H4 (cell line): ENCODE measurements at regions not wholly inside any gene's neighbourhood (a gene's known extent, or its start where the extent isn't known, plus 50 kb on each side); places are given as distances from the start of the nearest gene placed in this dataset.
"Not testable (repeated sequence)": the region's sequence is repeated elsewhere in the genome, so short reads cannot be mapped to it uniquely, and the experiment has no call there.

Source experiments
- DNase-seq: peaks from one replicate; pipeline ENCODE4 v3.0.0-alpha.2; 2015; ENCODE audit warnings: low spot score

DNA sequence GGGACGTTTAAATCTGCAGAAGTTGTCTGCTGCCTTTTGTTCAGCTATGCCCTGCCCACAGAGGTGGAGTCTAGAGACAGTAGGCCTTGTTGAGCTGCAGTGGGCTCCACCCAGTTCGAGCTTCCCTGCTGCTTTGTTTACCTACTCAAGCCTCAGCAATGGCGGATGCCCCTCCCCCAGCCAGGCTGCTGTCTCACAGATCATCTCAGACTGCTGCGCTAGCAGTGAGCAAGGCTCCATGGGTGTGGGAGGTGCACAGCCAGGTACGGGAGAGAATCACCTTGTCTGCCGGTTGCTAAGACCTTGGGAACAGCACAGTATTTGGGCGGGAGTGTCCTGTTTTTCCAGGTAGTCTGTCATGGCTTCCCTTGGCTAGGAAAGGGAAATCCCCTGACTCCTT lies 114.3 kb upstream of the PALM2AKAP2 start:
- not testable (repeated sequence) for DNase-seq

DNA sequence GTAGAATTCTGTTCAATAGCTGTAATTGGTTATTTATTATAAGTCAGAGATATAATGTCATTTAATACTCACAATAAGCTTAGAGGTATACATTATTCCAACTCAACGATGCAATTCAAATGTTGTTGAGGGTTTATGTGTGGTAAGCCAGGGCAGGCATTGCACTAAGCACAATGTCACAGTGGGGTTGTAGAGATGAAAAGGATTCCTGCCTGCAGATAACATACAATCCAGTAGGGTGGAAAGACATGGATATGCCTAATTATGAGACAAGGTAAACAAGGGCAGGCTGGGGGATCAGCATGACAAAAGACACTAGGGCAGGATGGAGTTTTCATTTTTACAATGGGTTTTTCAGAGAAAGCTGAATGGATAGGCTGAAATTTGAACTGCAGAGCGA lies 98.7 kb upstream of the PALM2AKAP2 start:
- no peak for DNase-seq

DNA sequence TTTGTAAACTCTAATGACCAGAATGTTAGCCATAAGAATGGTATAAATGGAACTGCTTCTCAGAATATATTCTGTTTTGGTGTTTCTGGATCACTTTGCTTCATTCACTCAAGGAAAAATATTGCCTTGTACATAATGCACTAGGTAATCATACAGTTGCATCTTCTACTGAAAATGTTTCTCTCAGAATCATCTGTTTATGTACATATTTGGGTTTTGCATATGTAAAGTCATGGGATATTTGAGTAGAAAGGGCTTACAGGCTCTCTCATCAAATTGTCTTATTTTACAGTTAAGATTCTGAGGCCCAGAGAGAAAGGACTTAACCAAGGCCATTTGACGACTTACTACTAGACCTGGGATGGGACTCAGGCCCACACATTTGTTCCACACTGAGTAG lies 97.8 kb upstream of the PALM2AKAP2 start:
- DNase-seq = no peak

DNA sequence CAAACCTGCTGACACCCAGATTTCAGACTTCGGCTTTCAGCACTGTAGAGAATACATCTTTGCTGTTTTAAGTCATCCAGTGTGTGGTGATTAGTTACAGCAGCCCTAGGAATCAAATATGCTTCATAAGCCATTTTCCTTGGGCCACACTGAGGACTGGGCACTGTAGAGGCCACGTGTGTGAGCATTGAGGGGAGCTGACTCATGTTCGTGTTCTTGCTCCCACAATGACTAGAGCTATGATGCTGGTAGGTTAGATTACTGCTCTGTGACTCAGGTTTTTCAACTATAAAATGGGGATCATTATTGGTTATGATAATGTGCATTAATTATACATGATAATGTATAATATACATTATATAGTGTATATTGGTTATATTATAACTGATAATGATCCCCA lies 96.5 kb upstream of the PALM2AKAP2 start:
- DNase-seq = no peak

DNA sequence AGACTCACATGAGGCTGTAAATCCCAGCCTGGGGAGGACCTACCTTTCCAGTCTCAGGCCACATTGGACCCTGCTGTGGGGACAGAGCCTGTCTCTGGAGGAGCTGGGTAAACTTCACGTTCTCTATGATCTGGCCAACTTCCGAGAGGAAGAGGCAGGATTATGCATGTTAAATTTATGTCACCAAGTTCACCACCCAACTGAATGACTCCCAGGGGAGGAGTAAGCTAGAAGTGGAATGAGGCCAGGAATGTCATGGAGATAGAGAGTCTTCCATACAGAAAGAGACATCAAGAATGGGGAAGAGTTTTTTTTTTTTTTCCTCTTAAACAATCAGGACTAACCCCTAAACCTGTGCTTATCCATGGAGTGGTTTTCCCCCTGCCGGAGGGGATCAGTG lies 90.3 kb upstream of the PALM2AKAP2 start:
- DNase-seq = no peak

DNA sequence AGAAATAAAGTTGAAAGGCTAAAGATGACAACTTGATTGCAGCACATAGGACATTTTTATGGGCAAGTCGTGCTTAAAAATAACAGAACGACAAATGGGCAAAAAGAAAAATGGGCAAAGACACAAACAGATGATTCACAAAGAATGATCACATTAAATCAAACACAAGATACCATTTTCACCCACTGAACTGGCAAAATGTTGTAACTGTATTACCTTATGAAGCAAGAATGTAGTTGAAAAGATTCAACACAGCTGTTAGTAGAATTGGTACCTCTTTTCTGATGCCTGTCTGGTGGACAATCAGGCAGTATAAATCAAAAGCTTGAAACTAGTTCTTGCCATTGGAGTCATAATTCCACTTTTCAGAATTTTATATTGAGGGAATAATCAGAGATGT lies 81.0 kb upstream of the PALM2AKAP2 start:
- peak; percentile 8 for DNase-seq

DNA sequence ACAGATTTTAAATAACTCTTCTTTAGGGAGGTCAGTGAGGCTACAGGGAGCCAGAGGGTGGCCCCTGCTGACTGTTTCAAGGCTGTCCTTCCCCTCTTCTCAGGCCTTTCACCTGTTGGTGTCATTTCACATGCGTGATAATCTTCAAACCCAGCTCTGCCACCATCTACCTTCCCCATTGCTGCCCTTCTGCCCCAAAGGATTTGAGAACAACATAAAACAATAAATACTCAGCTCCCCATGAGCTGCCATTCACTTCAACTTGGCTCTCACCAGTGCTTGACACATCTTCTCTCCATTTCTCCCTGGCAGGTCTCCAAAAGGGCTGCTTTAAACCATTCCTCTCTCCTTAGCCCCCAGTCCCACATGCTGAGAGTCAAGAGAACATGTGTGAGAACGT lies 75.5 kb upstream of the PALM2AKAP2 start:
- no peak for DNase-seq

GRCh38 chr9:109705515-109705914 lies 74.5 kb upstream of the PALM2AKAP2 start:
- peak; percentile 25 for DNase-seq

DNA sequence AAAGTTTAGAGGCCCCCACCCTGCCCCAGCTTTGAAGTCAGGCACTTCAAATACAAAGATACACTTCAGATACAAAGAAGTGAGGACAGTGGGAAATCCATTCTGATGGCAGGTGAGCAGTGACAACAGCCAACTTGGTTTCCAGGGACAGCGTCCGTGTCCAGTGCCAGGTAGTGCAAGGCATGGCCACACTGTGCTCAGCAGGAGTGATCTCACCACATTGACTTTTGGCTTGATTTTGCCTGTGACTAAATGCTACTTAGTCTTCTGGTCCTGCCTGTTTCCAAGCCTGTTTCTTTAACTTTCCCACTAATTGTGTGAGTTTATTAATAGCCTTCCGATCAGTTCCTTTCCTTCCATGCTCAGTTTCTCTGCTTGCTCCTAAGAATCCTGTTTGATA lies 72.6 kb upstream of the PALM2AKAP2 start:
- DNase-seq = no peak

GRCh38 chr9:109708451-109708945 lies 71.5 kb upstream of the PALM2AKAP2 start:
- no peak for DNase-seq

GRCh38 chr9:109709866-109710265 lies 70.1 kb upstream of the PALM2AKAP2 start:
- DNase-seq = no peak

GRCh38 chr9:109710830-109711229 lies 69.2 kb upstream of the PALM2AKAP2 start:
- DNase-seq = no peak

DNA sequence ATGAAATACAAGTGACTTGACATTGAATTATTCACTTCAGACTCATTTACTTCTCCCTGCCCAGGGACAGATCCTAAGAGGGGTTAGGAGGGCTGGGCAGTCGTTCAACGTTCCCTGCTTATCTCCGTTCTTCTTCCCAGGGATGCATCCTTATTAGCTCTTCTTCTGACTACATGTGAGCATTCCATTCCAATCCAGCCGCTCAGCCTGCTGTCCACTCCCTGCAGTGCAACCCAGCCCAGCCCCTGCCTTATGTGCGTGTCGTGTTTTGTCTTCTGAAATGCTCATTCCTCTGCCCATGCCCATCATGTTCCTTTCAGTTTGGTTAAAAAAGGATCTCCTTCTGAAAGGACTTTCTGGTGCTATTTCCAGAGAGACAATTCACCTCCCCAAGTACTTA lies 64.7 kb upstream of the PALM2AKAP2 start:
- no peak for DNase-seq

DNA sequence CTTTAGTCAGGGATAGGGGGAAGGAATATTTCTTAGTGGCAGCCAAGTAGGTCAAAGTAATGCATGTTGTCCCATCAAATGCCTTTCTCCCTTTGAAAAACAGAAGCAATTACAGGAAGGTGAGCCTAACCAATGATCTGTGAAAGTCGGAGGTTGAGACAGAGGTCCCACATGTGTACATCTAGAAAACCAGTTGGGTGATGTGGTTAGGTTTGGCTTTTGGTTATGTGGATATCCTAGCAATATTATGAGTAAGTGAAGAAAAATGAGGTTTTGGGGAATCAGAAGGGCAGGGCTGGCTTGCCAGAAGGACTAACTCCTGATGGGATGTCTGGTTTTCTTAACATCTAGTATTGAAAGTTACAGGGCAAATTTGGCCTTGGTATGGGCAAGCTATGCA lies 63.4 kb upstream of the PALM2AKAP2 start:
- DNase-seq = no peak

DNA sequence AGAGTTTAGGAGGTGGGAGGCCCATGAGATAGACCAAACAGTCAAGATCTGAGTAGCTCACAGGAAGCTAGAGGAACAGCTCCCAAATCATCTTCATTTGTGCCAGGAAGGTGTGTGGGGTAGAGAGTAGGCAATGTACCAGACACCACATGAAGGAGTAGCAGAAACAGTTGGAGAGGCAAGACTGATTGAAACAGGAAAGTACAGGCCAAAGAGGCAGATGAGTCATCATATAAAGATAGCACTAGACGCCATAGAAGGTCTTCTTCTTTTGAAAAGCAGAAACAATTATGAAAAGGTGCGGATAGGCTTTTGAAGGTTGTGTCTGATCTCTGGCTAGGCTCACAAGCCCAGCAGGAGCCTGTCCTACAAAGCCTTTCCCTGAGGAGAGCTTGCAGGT lies 62.7 kb upstream of the PALM2AKAP2 start:
- DNase-seq = no peak

- no peak for DNase-seq
Measured at GRCh38 chr9:109718861-109719260, 61.1 kb upstream of the PALM2AKAP2 start.

DNA sequence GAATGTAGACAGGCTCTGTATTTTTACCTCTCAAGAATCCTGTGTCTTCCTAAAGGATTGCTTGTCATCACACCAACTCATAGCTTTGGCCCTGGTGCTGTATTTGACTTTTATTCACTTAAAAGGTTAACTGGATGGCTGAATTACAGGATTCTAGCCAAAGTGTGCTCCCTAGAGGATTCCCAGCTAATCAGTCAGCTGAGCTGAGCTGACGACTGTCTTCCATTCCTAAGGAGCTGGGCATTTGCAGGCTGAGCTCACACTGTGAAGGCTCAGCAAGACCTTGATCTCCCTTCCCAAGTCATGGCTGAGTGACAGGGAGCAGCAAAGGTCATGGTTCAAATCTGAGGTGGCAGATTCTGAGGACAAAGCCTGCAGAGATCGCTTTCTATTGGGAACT lies 59.0 kb upstream of the PALM2AKAP2 start:
- no peak for DNase-seq

- no peak for DNase-seq
Measured at GRCh38 chr9:109722007-109722406, 58.0 kb upstream of the PALM2AKAP2 start.

- no peak for DNase-seq
Measured at GRCh38 chr9:109723781-109724180, 56.2 kb upstream of the PALM2AKAP2 start.

- no peak for DNase-seq
Measured at GRCh38 chr9:109725460-109725859, 54.5 kb upstream of the PALM2AKAP2 start.

DNA sequence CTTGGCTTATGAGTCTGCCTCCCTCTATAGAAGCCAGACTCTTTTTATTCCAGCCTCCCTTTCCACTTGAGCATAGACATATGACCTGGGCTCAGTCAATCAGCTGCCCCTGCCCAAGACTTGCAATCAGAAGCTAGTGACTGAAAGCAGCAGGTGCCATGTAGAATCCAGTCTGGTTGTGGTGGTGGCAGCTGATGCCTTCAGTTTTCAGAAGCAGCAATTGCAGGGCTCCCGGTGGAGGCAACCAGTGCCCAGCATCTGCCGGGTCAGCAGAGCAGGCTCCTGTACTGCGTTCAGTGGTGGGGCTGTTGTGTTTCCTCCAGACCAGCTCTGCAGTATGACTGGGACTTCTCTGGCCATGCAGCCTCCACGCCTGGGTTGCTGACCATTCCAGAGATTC lies 53.9 kb upstream of the PALM2AKAP2 start:
- DNase-seq = no peak

DNA sequence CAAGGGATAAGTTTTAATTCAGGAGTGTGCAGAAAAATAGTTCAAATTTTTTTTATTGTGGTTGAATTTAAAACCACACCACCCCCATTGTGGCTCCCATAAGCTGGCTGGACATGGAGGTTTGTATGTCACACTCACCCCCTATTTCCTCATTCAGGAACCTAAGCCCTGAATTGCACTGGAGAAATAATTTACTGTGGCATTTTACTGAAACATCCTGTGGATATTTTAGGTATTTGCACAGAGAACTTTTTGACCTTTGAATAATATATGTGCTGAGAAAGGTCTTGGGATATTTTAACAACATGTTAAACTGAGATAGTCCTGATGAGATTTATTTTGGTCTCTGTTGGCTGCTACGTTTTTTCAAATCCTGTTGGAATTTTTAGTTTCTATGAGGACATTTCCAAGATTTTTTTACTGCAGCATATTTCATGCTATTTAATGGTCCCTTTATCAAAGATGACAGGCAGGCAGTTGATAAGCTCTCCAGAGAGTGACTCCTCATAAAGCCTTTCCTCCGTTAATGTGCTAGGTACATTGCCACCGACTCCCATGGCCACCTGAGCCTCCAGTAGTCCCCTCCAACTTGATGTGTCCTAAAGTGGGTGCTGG lies 51.2 kb upstream of the PALM2AKAP2 start:
- no peak for DNase-seq

GRCh38 chr9:109729513-109729912 lies 50.5 kb upstream of the PALM2AKAP2 start:
- no peak for DNase-seq
